ENCODE measurements at regions not wholly inside any gene's neighbourhood (a gene's known extent, or its start where the extent isn't known, plus 50 kb on each side); places are given as distances from the start of the nearest gene placed in this dataset.

GRCh38 chr13:106213028-106213757 is 322.3 kb downstream of the EFNB2 start:
- no peak for TF ChIP-seq POLR2A (IDR thresholded peaks at IDR 0.05)
- TF ChIP-seq, protein P1, sequence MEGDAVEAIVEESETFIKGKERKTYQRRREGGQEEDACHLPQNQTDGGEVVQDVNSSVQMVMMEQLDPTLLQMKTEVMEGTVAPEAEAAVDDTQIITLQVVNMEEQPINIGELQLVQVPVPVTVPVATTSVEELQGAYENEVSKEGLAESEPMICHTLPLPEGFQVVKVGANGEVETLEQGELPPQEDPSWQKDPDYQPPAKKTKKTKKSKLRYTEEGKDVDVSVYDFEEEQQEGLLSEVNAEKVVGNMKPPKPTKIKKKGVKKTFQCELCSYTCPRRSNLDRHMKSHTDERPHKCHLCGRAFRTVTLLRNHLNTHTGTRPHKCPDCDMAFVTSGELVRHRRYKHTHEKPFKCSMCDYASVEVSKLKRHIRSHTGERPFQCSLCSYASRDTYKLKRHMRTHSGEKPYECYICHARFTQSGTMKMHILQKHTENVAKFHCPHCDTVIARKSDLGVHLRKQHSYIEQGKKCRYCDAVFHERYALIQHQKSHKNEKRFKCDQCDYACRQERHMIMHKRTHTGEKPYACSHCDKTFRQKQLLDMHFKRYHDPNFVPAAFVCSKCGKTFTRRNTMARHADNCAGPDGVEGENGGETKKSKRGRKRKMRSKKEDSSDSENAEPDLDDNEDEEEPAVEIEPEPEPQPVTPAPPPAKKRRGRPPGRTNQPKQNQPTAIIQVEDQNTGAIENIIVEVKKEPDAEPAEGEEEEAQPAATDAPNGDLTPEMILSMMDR (IDR thresholded peaks at IDR 0.05): no peak
- 92% methylated on average over 18 of the region's 18 CpGs for WGBS, 2 donors

GRCh38 chr13:106212386-106213010 is 323.0 kb downstream of the EFNB2 start:
- no peak for DNase-seq (ENCODE audit: low spot score in 2 of 2)
- no peak overlapping the region for H3K4me3 ChIP-seq (ENCODE audit: low read depth, poor library complexity, severe bottlenecking)
- 46 to 53% methylated on average over 3 of the region's 3 CpGs for WGBS, 2 donors
- TF ChIP-seq POLR2A (IDR thresholded peaks at IDR 0.05): no peak
- TF ChIP-seq, protein P1 (IDR thresholded peaks at IDR 0.05): no peak
- intact Hi-C loops (cut with DNase I; ENCODE audit: low total_unique reads): no loop called here

More at GRCh38 chr13:106213028-106213757, 322.3 kb downstream of the EFNB2 start:
- no peak for DNase-seq (ENCODE audit: low spot score in 2 of 2)
- no peak overlapping the region for H3K4me3 ChIP-seq (ENCODE audit: low read depth, poor library complexity, severe bottlenecking)
- intact Hi-C loops (cut with DNase I; ENCODE audit: low total_unique reads): no loop called here

- intact Hi-C loops (cut with DNase I; ENCODE audit: low total_unique reads): no loop called here
- no peak overlapping the region for H3K4me3 ChIP-seq (ENCODE audit: low read depth, poor library complexity, severe bottlenecking)
- TF ChIP-seq, protein P1 (IDR thresholded peaks at IDR 0.05): no peak
- TF ChIP-seq POLR2A (IDR thresholded peaks at IDR 0.05): no peak
- no peak for DNase-seq (ENCODE audit: low spot score in 2 of 2)
- 66 to 67% methylated on average over 3 of the region's 3 CpGs for WGBS, 2 donors
These were observed 325.1 kb downstream of the EFNB2 start for GRCh38 chr13:106210324-106210723.

- DNase-seq (ENCODE audit: low spot score in 2 of 2): no peak
- WGBS, 2 donors: 83 to 87% methylated on average over 2 of the region's 2 CpGs
- TF ChIP-seq, protein P1 (IDR thresholded peaks at IDR 0.05): no peak
- no peak for TF ChIP-seq POLR2A (IDR thresholded peaks at IDR 0.05)
- intact Hi-C loops (cut with DNase I; ENCODE audit: low total_unique reads): no loop called here
- H3K4me3 ChIP-seq (ENCODE audit: low read depth, poor library complexity, severe bottlenecking): no peak overlapping the region
These were observed 329.6 kb downstream of the EFNB2 start for GRCh38 chr13:106205871-106206270.

- WGBS, 2 donors: 98 to 100% methylated on average over 1 of the region's 1 CpG
- no peak for TF ChIP-seq POLR2A (IDR thresholded peaks at IDR 0.05)
- TF ChIP-seq, protein P1 (IDR thresholded peaks at IDR 0.05): no peak
- no peak for DNase-seq (ENCODE audit: low spot score in 2 of 2)
- intact Hi-C loops (cut with DNase I; ENCODE audit: low total_unique reads): no loop called here
- no peak overlapping the region for H3K4me3 ChIP-seq (ENCODE audit: low read depth, poor library complexity, severe bottlenecking)
These were observed 338.0 kb downstream of the EFNB2 start for GRCh38 chr13:106197496-106197895.

Data from lower leg skin (tissue), 4 donors.